Kidney (tissue), 13 donors: ENCODE measurements at regions not wholly inside any gene's neighbourhood (a gene's known extent, or its start where the extent isn't known, plus 50 kb on each side); places are given as distances from the start of the nearest gene placed in this dataset.

ENCODE experiments used
- DNase-seq, 5 donors: peaks; one replicate each; pipeline ENCODE4 v3.0.0-alpha.2; 2013 to 2020
- FAIRE-seq: peaks from 2 replicates; lab custom pipeline; 2012; peaks lifted over from hg19 to GRCh38; lab: Jason Lieb, UNC
- H3K27ac ChIP-seq, 2 donors: one replicate each; pipeline ENCODE4 v1.7.0; 2013; ENCODE audit warnings: low read depth in 2 of 2, low read length in 2 of 2, inconsistent platforms in 1 of 2
- H3K27me3 ChIP-seq: one replicate; pipeline ENCODE4 v1.7.1; 2013; ENCODE audit warnings: low read length, inconsistent platforms; ENCODE audit not compliant: control insufficient read depth, insufficient read depth
- H3K36me3 ChIP-seq, 3 donors: one replicate each; pipeline versions ENCODE4 v1.7.0 to v1.7.1; 2013; ENCODE audit warnings: low read length in 3 of 3, control low read depth in 1 of 3, inconsistent platforms in 1 of 3; ENCODE audit not compliant: insufficient read depth in 3 of 3, control insufficient read depth in 2 of 3
- H3K4me1 ChIP-seq, 3 donors: one replicate each; pipeline versions ENCODE4 v1.7.0 to v1.7.1; 2013; ENCODE audit warnings: low read length in 3 of 3, inconsistent platforms in 1 of 3, low read depth in 1 of 3; ENCODE audit not compliant: control insufficient read depth in 2 of 3, insufficient read depth in 2 of 3
- H3K4me3 ChIP-seq, 3 donors: one replicate each; pipeline versions ENCODE4 v1.7.0 to v1.8.1; 2013; ENCODE audit warnings: low read length in 3 of 3, control low read depth in 1 of 3, inconsistent platforms in 1 of 3
- H3K9ac ChIP-seq, 3 donors: one replicate each; pipeline versions ENCODE4 v1.7.0 to v1.7.1; 2013; ENCODE audit warnings: low read length in 3 of 3, control low read depth in 1 of 3, inconsistent platforms in 1 of 3
- H3K9me3 ChIP-seq, 3 donors: one replicate each; pipeline versions ENCODE4 v1.7.0 to v1.7.1; 2013; ENCODE audit warnings: low read length in 3 of 3, control low read depth in 1 of 3, inconsistent platforms in 1 of 3; ENCODE audit not compliant: control insufficient read depth in 2 of 3, insufficient read depth in 1 of 3
- intact Hi-C: fragments of 100-400 bp; cut with DNase I; formaldehyde crosslinking; loops from one replicate; pipeline ENCODE4 v1.11.1; 2022
- TF ChIP-seq, protein P1 (sequence below): IDR thresholded peaks from 3 replicates; pipeline ENCODE4 v1.5.1; 2012; ENCODE audit warnings: mild to moderate bottlenecking, moderate library complexity, borderline replicate concordance; ENCODE audit not compliant: insufficient read depth; ENCODE audit errors: extremely low read depth
- donor health status: control.
- donor health status: control.
- donor health status: control.
- donor health status: control.
- donor health status: control.
- donor health status: DM: yes; HTN: yes; CAD: no.
- donor health status: Normal renal cell carcinoma (clear cell type).

DNA sequence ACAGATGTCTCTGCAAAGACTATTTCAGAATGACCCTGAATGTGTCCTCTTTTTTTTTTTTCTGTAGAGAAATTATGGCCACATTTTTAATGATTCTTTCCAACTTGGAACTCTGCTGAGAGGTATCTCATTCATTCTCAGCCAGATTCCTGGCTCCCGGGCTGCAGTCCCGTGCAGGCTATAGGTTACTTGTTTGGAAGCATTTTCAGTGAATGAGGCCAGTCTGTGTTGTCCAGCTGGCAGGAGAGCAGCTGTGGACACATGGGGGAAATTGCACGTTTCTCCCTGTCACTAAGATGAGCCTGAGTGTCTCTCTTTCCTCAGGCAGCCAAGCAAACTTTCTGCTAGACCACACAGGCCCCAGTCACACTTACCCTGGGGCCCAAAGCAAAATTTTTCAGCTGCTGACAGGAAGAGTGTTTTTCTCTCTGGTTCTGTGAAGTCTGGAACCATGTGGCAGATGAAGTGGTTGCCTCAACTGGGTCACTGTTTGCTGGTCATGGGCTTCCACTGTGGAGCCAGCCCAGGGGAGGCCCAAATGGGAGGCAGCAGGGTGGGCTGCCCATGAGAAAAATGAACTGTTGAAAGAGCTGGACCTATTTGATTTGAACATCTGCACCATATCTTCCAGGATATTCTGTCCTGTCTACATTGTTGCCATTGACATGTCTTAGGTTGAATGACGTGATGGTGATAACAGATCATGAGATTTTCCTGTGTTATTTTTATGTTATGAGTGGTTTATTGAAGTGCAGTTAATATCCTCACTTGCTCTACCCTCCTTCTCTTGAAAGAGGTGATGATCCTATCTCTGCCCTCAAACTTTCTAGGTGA lies 431.2 kb downstream of the LPIN1 start:
- FAIRE-seq, result no peak
- TF ChIP-seq, protein P1, sequence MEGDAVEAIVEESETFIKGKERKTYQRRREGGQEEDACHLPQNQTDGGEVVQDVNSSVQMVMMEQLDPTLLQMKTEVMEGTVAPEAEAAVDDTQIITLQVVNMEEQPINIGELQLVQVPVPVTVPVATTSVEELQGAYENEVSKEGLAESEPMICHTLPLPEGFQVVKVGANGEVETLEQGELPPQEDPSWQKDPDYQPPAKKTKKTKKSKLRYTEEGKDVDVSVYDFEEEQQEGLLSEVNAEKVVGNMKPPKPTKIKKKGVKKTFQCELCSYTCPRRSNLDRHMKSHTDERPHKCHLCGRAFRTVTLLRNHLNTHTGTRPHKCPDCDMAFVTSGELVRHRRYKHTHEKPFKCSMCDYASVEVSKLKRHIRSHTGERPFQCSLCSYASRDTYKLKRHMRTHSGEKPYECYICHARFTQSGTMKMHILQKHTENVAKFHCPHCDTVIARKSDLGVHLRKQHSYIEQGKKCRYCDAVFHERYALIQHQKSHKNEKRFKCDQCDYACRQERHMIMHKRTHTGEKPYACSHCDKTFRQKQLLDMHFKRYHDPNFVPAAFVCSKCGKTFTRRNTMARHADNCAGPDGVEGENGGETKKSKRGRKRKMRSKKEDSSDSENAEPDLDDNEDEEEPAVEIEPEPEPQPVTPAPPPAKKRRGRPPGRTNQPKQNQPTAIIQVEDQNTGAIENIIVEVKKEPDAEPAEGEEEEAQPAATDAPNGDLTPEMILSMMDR, result no peak
- DNase-seq, result peak in 4 of 5 donors; percentile 65 to 92 (median 76)

GRCh38 chr2:12178289-12179080 lies 432.1 kb downstream of the LPIN1 start:
- Histone ChIP-seq H3K27me3 (no peaks in the 10 kb centered on the region), H3K9ac (no peak overlapping the region), H3K27ac (peak overlapping the region in 1 of 2 donors; percentile 81), H3K9me3 (no peaks in the 10 kb centered on the region), H3K4me1 (peaks cover 2 to 9% (median 4%) of the 10 kb centered on the region in 3 donors), H3K36me3 (no peaks in the 10 kb centered on the region), H3K4me3 (no peak overlapping the region)
- FAIRE-seq, result no peak
- intact Hi-C loops, result no loop called here
- TF ChIP-seq, protein P1, result no peak
- no peak for DNase-seq

More for the DNA sequence above, 431.2 kb downstream of the LPIN1 start:
- H3K9me3 ChIP-seq, result no peaks in the 10 kb centered on the region
- H3K27me3 ChIP-seq, result no peaks in the 10 kb centered on the region
- H3K27ac ChIP-seq, result peak overlapping the region; percentile 35 to 81
- no peak overlapping the region for H3K4me3 ChIP-seq
- H3K36me3 ChIP-seq, result no peaks in the 10 kb centered on the region
- H3K9ac ChIP-seq, result no peak overlapping the region
- intact Hi-C loops, result no loop called here
- H3K4me1 ChIP-seq, result peaks cover 2 to 9% (median 4%) of the 10 kb centered on the region in 3 donors

DNA sequence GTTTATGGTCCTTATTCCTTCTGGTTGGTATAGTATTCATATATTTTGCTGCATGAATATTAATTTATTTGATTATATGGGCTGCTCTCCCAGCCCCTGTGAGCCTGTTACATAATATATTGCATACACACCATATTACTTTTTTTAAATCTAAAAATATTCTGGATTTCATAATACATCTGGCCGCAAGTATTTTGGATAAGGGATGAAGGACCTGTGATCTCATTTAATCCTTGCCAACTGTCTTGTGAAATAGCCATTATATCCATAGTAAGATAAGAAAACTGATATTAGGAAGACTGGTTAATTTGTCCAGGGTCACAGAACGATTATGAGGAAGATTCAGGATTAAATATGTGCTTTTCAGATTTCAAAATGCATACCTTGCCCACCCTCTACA lies 433.6 kb downstream of the LPIN1 start:
- peaks cover 2 to 9% (median 4%) of the 10 kb centered on the region in 3 donors for H3K4me1 ChIP-seq
- H3K9me3 ChIP-seq, result no peaks in the 10 kb centered on the region
- DNase-seq (no peak), FAIRE-seq (no peak)
- H3K36me3 ChIP-seq, result no peaks in the 10 kb centered on the region
- no peaks in the 10 kb centered on the region for H3K27me3 ChIP-seq
- intact Hi-C loops, result no loop called here
- no peak overlapping the region for H3K4me3 ChIP-seq
- H3K27ac ChIP-seq, result no peak overlapping the region
- TF ChIP-seq, protein P1, result no peak
- no peak overlapping the region for H3K9ac ChIP-seq
